OCI-LY3 (cell line): ENCODE measurements at regions not wholly inside any gene's neighbourhood (a gene's known extent, or its start where the extent isn't known, plus 50 kb on each side); places are given as distances from the start of the nearest gene placed in this dataset.

Experiments used
- H2AFZ ChIP-seq: fragments of 200-600, 300-600 bp; shearing (Covaris generic); 2 replicates; pipeline ENCODE4 v1.6.0; 2014; ENCODE audit warnings: antibody characterized with exemption, low read depth, low read length
- H3K27ac ChIP-seq: fragments of 200-600, 300-600 bp; sonication (generic); 2 replicates; pipeline ENCODE4 v1.5.1; 2014; ENCODE audit warnings: mild to moderate bottlenecking, low read length, moderate library complexity, mixed read lengths
- H3K27me3 ChIP-seq: fragments of 200-600, 300-600 bp; sonication (generic); 2 replicates; pipeline ENCODE4 v1.6.1; 2014; ENCODE audit warnings: low read depth, low read length, mixed read lengths
- H3K36me3 ChIP-seq: fragments of 200-600, 300-600 bp; sonication (generic); replicated peaks from 2 replicates; pipeline ENCODE3; 2014; ENCODE audit warnings: low read depth, low read length, mixed read lengths
- H3K4me1 ChIP-seq: fragments of 300-600, 200-600 bp; sonication (generic); 2 replicates; pipeline ENCODE4 v1.6.1; 2014; ENCODE audit warnings: low read length, mixed read lengths
- H3K4me2 ChIP-seq: fragments of 200-600, 300-600 bp; sonication (generic); 2 replicates; pipeline ENCODE4 v1.6.1; 2014; ENCODE audit warnings: low read length, mixed read lengths
- H3K4me3 ChIP-seq: fragments of 300-600, 200-600 bp; sonication (generic); 2 replicates; pipeline ENCODE4 v1.5.1; 2014; ENCODE audit warnings: antibody characterized with exemption, mild to moderate bottlenecking, low read length, moderate library complexity
- H3K79me2 ChIP-seq: fragments of 300-600, 200-600 bp; shearing (Covaris generic); 2 replicates; pipeline ENCODE4 v1.6.1; 2014; ENCODE audit warnings: mild to moderate bottlenecking, low read length, mixed read lengths
- H3K9ac ChIP-seq: fragments of 300-600, 200-600 bp; shearing (Covaris generic); 2 replicates; pipeline ENCODE4 v1.6.0; 2014; ENCODE audit warnings: mild to moderate bottlenecking, low read length, moderate library complexity
- H3K9me3 ChIP-seq: fragments of 200-600, 300-600 bp; shearing (Covaris generic); 2 replicates; pipeline ENCODE4 v1.6.1; 2014; ENCODE audit warnings: low read length, mixed read lengths; ENCODE audit not compliant: insufficient read depth
- H4K20me1 ChIP-seq: fragments of 200-600, 300-600 bp; sonication (generic); 2 replicates; pipeline ENCODE4 v1.6.1; 2016; ENCODE audit warnings: low read length, mixed read lengths; ENCODE audit not compliant: insufficient read depth
- CTCF ChIP-seq: fragments of 200-600, 300-600 bp; sonication (generic); IDR thresholded peaks from 2 replicates; pipeline ENCODE4 v1.5.1; 2014; ENCODE audit warnings: antibody characterized with exemption, low read length, low read depth
- EZH2phosphoT487 ChIP-seq: fragments of 200-600 bp; shearing (Covaris generic); IDR thresholded peaks from 2 replicates; pipeline ENCODE4 v1.6.1; 2018; ENCODE audit warnings: antibody characterized with exemption, mixed run types, low read depth

GRCh38 chr11:123253911-123254310 lies 58.9 kb upstream of the CLMP start:
- peaks cover 20% of the 10 kb centered on the region for H3K27me3 ChIP-seq
- no peak overlapping the region for H2AFZ ChIP-seq
- H3K27ac ChIP-seq = no peak overlapping the region
- H3K4me2 ChIP-seq = no peak overlapping the region
- no peak overlapping the region for H3K9ac ChIP-seq
- no peak overlapping the region for H3K4me3 ChIP-seq
- H3K9me3 ChIP-seq = peaks cover 8% of the 10 kb centered on the region
- H4K20me1 ChIP-seq = no peaks in the 10 kb centered on the region
- no peaks in the 10 kb centered on the region for H3K79me2 ChIP-seq
- no peak for TF ChIP-seq EZH2phosphoT487
- TF ChIP-seq CTCF = no peak
- H3K36me3 ChIP-seq = peaks cover 5% of the 10 kb centered on the region
- peaks cover 9% of the 10 kb centered on the region for H3K4me1 ChIP-seq

- peaks cover under 1% of the 10 kb centered on the region for H3K9me3 ChIP-seq
- H3K36me3 ChIP-seq = peaks cover under 1% of the 10 kb centered on the region
- no peak overlapping the region for H3K9ac ChIP-seq
- peaks cover 26% of the 10 kb centered on the region for H3K27me3 ChIP-seq
- H3K27ac ChIP-seq = no peak overlapping the region
- H3K4me3 ChIP-seq = no peak overlapping the region
- no peaks in the 10 kb centered on the region for H4K20me1 ChIP-seq
- no peaks in the 10 kb centered on the region for H3K79me2 ChIP-seq
- H2AFZ ChIP-seq = no peak overlapping the region
- no peak overlapping the region for H3K4me2 ChIP-seq
- TF ChIP-seq EZH2phosphoT487 (no peak), CTCF (no peak)
- H3K4me1 ChIP-seq = peaks cover 4% of the 10 kb centered on the region; the same call in 1 of the 2 replicates
These were observed 58.2 kb upstream of the CLMP start for GRCh38 chr11:123253223-123253622.

GRCh38 chr11:123251657-123252344 lies 56.8 kb upstream of the CLMP start:
- no peak overlapping the region for H2AFZ ChIP-seq
- TF ChIP-seq CTCF = no peak
- no peak for TF ChIP-seq EZH2phosphoT487
- peaks cover 7% of the 10 kb centered on the region for H3K4me1 ChIP-seq
- H3K27me3 ChIP-seq = peaks cover 26% of the 10 kb centered on the region
- H3K4me2 ChIP-seq = no peak overlapping the region
- no peaks in the 10 kb centered on the region for H3K79me2 ChIP-seq
- no peaks in the 10 kb centered on the region for H3K9me3 ChIP-seq
- no peak overlapping the region for H3K9ac ChIP-seq
- H3K27ac ChIP-seq = no peak overlapping the region
- H4K20me1 ChIP-seq = no peaks in the 10 kb centered on the region
- H3K36me3 ChIP-seq = no peaks in the 10 kb centered on the region
- H3K4me3 ChIP-seq = no peak overlapping the region

GRCh38 chr11:123250892-123251656 lies 56.0 kb upstream of the CLMP start:
- Histone ChIP-seq H3K4me1 (peaks cover 7% of the 10 kb centered on the region), H3K79me2 (no peaks in the 10 kb centered on the region), H2AFZ (peak overlapping the region; percentile 76; the same call in 1 of the 2 replicates), H3K9me3 (no peaks in the 10 kb centered on the region), H3K4me3 (peak overlapping the region; percentile 34), H3K4me2 (peak overlapping the region; percentile 42), H4K20me1 (no peaks in the 10 kb centered on the region), H3K27ac (no peak overlapping the region), H3K36me3 (no peaks in the 10 kb centered on the region), H3K27me3 (peaks cover 26% of the 10 kb centered on the region), H3K9ac (no peak overlapping the region)
- no peak for TF ChIP-seq CTCF
- no peak for TF ChIP-seq EZH2phosphoT487
